Erythroblast (primary cell): ENCODE measurements at regions not wholly inside any gene's neighbourhood (a gene's known extent, or its start where the extent isn't known, plus 50 kb on each side); places are given as distances from the start of the nearest gene placed in this dataset.

ENCODE experiments used
- GATA1 ChIP-seq: IDR thresholded peaks from 2 replicates; pipeline ENCODE4 v1.6.1; 2011; ENCODE audit warnings: low read depth, mild to moderate bottlenecking, control low read depth, low read length, moderate library complexity
- POLR2A ChIP-seq: IDR thresholded peaks from 2 replicates; pipeline ENCODE4 v1.6.1; 2011; ENCODE audit warnings: mild to moderate bottlenecking, low read length

GRCh38 chr11:90446207-90446606 lies 223.4 kb upstream of the CHORDC1 start:
- TF ChIP-seq POLR2A (no peak), GATA1 (no peak)
